ENCODE measurements at regions not wholly inside any gene's neighbourhood (a gene's known extent, or its start where the extent isn't known, plus 50 kb on each side); places are given as distances from the start of the nearest gene placed in this dataset.

- POLR2A ChIA-PET = no interaction called here
- peaks cover 1 to 10% of the 10 kb centered on the region in 2 donors for H3K4me1 ChIP-seq (ENCODE audit: control insufficient read depth in 2 of 2, insufficient read depth in 2 of 2, low read length in 2 of 2)
- H3K9me3 ChIP-seq (ENCODE audit: control extremely low read depth in 1 of 3, control insufficient read depth in 2 of 3, insufficient read depth in 1 of 3, low read length in 2 of 3) = no peaks in the 10 kb centered on the region
- Mint-ChIP-seq H3K27ac (no peak overlapping the region), H3K4me1 (peaks cover 12% of the 10 kb centered on the region), H3K27me3 (peaks cover 18% of the 10 kb centered on the region), H3K9me3 (ENCODE audit: insufficient read depth) (no peaks in the 10 kb centered on the region), H3K4me3 (no peak overlapping the region)
- TF ChIP-seq EZH2 (IDR thresholded peaks at IDR 0.05; ENCODE audit: borderline replicate concordance, insufficient read depth, low read depth, low read length, poor library complexity, severe bottlenecking) (no peak), CTCF (IDR thresholded peaks at IDR 0.05) (no peak)
- ATAC-seq (ENCODE audit: low read depth) (no peak), DNase-seq (no peak)
- no peak overlapping the region for H3K9ac ChIP-seq (ENCODE audit: low read length)
- H2AFZ ChIP-seq (ENCODE audit: insufficient read depth, low read depth, low read length, poor library complexity, severe bottlenecking) = no peak overlapping the region
- CTCF ChIA-PET = no interaction called here
- 57% methylated on average over 1 of the region's 2 CpGs for WGBS (ENCODE audit: insufficient coverage)
- H3K27me3 ChIP-seq (replicated peaks in 1 of 4; ENCODE audit: control extremely low read depth in 1 of 4, control insufficient read depth in 3 of 4, insufficient read depth in 4 of 4, low read length in 3 of 4) = peaks cover 0 to 14% (median 7%) of the 10 kb centered on the region in 4 experiments
- intact Hi-C loops (cut with micrococcal nuclease) = no loop called here
- no peak overlapping the region for H3K4me2 ChIP-seq (replicated peaks; ENCODE audit: low read depth, low read length, poor library complexity, severe bottlenecking)
- H3K79me2 ChIP-seq (ENCODE audit: control insufficient read depth, insufficient read depth, low read length) = no peaks in the 10 kb centered on the region
- no peaks in the 10 kb centered on the region for H4K20me1 ChIP-seq (ENCODE audit: control insufficient read depth, insufficient read depth, low read length, poor library complexity, severe bottlenecking)
- H3K4me3 ChIP-seq (ENCODE audit: control extremely low read depth in 1 of 5, extremely low read depth in 1 of 5, insufficient read depth in 1 of 5, low read depth in 2 of 5, low read length in 4 of 5) = no peak overlapping the region
- H3K27ac ChIP-seq (ENCODE audit: low read length in 2 of 2) = no peak overlapping the region
- no peaks in the 10 kb centered on the region for H3K36me3 ChIP-seq (replicated peaks in 1 of 2; ENCODE audit: control extremely low read depth in 1 of 2, control insufficient read depth in 1 of 2, extremely low read depth in 1 of 2, insufficient read depth in 2 of 2, low read length in 1 of 2)
Observed at GRCh38 chr1:201653883-201654282, 115.0 kb downstream of the NAV1 start.

GRCh38 chr1:201655243-201655642 lies 116.3 kb downstream of the NAV1 start:
- Histone ChIP-seq H3K4me3 (ENCODE audit: control extremely low read depth in 1 of 5, extremely low read depth in 1 of 5, insufficient read depth in 1 of 5, low read depth in 2 of 5, low read length in 4 of 5) (no peak overlapping the region), H3K4me1 (ENCODE audit: control insufficient read depth in 2 of 2, insufficient read depth in 2 of 2, low read length in 2 of 2) (peaks cover 0 to 5% of the 10 kb centered on the region in 2 donors), H3K36me3 (replicated peaks in 1 of 2; ENCODE audit: control extremely low read depth in 1 of 2, control insufficient read depth in 1 of 2, extremely low read depth in 1 of 2, insufficient read depth in 2 of 2, low read length in 1 of 2) (no peaks in the 10 kb centered on the region), H4K20me1 (ENCODE audit: control insufficient read depth, insufficient read depth, low read length, poor library complexity, severe bottlenecking) (no peaks in the 10 kb centered on the region), H2AFZ (ENCODE audit: insufficient read depth, low read depth, low read length, poor library complexity, severe bottlenecking) (no peak overlapping the region), H3K27ac (ENCODE audit: low read length in 2 of 2) (no peak overlapping the region), H3K79me2 (ENCODE audit: control insufficient read depth, insufficient read depth, low read length) (no peaks in the 10 kb centered on the region), H3K9me3 (ENCODE audit: control extremely low read depth in 1 of 3, control insufficient read depth in 2 of 3, insufficient read depth in 1 of 3, low read length in 2 of 3) (no peaks in the 10 kb centered on the region), H3K27me3 (replicated peaks in 1 of 4; ENCODE audit: control extremely low read depth in 1 of 4, control insufficient read depth in 3 of 4, insufficient read depth in 4 of 4, low read length in 3 of 4) (peaks cover 0 to under 1% (median under 1%) of the 10 kb centered on the region in 4 experiments), H3K4me2 (replicated peaks; ENCODE audit: low read depth, low read length, poor library complexity, severe bottlenecking) (no peak overlapping the region), H3K9ac (ENCODE audit: low read length) (no peak overlapping the region)
- intact Hi-C loops (cut with micrococcal nuclease) = no loop called here
- CTCF ChIA-PET = no interaction called here
- H3K27ac Mint-ChIP-seq = no peak overlapping the region
- H3K4me3 Mint-ChIP-seq = no peak overlapping the region
- no peak for DNase-seq
- H3K27me3 Mint-ChIP-seq = peaks cover 14% of the 10 kb centered on the region
- TF ChIP-seq EZH2 (IDR thresholded peaks at IDR 0.05; ENCODE audit: borderline replicate concordance, insufficient read depth, low read depth, low read length, poor library complexity, severe bottlenecking) = no peak
- no peak for TF ChIP-seq CTCF (IDR thresholded peaks at IDR 0.05)
- POLR2A ChIA-PET = no interaction called here
- H3K9me3 Mint-ChIP-seq (ENCODE audit: insufficient read depth) = no peaks in the 10 kb centered on the region
- ATAC-seq (ENCODE audit: low read depth) = no peak
- WGBS (ENCODE audit: insufficient coverage) = 88% methylated on average over 2 of the region's 6 CpGs
- peaks cover 10% of the 10 kb centered on the region for H3K4me1 Mint-ChIP-seq

Measured in B cell (primary cell).